VCaP (cell line): ENCODE measurements at regions not wholly inside any gene's neighbourhood (a gene's known extent, or its start where the extent isn't known, plus 50 kb on each side); places are given as distances from the start of the nearest gene placed in this dataset.

ENCODE experiments used
- H3K27ac ChIP-seq: fragments of 450-650 bp; 2 replicates; pipeline ENCODE4 v1.5.1; 2017
- TF ChIP-seq, protein P1 (sequence below): fragments of 450-650 bp; conservative IDR thresholded peaks from 2 replicates; pipeline ENCODE4 v1.5.1; 2017; ENCODE audit warnings: mild to moderate bottlenecking, moderate library complexity

DNA sequence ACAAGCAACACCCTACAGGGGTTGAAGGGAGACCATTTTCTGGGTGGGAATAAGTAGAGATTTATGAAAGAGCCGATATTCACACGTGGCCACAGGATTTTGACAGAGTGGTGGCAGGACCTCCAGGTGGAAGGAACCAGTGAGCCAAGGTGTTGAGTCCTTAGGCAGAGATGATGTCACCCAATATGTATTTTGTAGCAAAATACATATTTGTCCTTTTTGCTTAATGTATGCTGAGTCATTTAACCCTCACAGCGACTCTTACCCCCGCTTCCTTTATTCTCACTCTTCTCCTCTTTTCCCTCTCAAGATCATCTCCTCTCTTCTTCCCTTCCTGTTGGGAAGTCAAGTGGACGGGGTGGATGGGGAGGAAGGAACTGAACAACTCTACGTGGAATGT, 215.7 kb upstream of the S1PR3 start:
- TF ChIP-seq, protein P1, sequence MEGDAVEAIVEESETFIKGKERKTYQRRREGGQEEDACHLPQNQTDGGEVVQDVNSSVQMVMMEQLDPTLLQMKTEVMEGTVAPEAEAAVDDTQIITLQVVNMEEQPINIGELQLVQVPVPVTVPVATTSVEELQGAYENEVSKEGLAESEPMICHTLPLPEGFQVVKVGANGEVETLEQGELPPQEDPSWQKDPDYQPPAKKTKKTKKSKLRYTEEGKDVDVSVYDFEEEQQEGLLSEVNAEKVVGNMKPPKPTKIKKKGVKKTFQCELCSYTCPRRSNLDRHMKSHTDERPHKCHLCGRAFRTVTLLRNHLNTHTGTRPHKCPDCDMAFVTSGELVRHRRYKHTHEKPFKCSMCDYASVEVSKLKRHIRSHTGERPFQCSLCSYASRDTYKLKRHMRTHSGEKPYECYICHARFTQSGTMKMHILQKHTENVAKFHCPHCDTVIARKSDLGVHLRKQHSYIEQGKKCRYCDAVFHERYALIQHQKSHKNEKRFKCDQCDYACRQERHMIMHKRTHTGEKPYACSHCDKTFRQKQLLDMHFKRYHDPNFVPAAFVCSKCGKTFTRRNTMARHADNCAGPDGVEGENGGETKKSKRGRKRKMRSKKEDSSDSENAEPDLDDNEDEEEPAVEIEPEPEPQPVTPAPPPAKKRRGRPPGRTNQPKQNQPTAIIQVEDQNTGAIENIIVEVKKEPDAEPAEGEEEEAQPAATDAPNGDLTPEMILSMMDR = no peak
- H3K27ac ChIP-seq = peak overlapping the region; percentile 31

DNA sequence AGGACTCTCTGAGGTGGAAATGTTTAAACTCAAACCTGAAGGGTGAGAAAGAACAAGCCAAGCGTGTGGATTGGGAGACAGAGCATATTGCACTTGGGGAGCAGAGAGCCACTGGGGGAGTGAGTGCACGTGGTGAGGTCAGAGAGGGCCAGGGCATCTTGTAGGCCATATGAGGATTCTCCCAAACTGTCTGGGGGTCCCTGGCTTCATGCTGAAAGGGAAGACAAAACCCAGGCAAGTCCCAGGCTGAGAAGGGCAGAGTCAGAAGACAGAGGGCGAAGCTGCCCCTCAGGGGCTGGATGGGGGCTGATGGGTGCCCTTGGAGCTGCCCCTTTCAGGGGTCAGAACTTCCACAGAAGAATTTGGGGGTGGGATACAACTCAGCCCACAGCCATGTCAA, 215.3 kb upstream of the S1PR3 start:
- H3K27ac ChIP-seq = no peak overlapping the region

DNA sequence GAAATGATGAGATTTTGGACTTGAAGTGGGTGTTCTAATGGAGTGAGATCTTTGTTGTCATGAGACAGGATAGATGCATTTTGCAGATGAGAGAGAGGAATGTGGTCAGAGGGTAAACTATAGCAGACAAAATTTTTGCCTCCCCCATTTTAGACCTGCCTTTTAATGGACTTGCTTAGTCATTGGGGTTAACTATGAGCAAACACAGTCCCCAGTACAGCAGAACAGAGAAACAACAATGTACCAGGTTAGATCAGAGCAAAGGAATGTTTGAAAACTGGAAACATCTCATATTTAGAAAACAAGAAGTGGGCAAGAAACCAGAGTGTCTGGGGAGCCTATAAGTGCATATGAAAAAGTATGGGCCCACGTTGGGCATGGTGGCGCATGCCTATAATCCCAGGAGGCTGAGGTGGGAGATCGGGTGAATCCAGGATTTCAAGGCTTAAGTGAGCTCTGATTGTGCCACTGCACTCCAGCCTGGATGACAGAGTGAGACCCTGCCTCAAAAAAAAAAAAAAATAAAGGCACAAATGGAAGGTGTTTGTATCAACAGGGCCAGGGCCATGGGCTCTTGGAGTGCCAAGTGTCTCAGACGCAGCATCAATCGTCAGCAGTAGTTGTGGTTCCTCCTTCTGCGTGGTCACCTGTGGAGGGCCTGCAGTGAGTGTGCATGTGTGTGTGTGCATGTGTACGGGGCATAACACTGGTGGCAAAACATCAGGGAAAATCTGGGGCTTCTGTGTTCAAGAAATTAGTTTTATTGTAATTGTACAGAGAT, 214.4 kb upstream of the S1PR3 start:
- TF ChIP-seq, protein P1 = no peak
- H3K27ac ChIP-seq = no peak overlapping the region

More for the DNA sequence above, 215.3 kb upstream of the S1PR3 start:
- TF ChIP-seq, protein P1 = no peak

DNA sequence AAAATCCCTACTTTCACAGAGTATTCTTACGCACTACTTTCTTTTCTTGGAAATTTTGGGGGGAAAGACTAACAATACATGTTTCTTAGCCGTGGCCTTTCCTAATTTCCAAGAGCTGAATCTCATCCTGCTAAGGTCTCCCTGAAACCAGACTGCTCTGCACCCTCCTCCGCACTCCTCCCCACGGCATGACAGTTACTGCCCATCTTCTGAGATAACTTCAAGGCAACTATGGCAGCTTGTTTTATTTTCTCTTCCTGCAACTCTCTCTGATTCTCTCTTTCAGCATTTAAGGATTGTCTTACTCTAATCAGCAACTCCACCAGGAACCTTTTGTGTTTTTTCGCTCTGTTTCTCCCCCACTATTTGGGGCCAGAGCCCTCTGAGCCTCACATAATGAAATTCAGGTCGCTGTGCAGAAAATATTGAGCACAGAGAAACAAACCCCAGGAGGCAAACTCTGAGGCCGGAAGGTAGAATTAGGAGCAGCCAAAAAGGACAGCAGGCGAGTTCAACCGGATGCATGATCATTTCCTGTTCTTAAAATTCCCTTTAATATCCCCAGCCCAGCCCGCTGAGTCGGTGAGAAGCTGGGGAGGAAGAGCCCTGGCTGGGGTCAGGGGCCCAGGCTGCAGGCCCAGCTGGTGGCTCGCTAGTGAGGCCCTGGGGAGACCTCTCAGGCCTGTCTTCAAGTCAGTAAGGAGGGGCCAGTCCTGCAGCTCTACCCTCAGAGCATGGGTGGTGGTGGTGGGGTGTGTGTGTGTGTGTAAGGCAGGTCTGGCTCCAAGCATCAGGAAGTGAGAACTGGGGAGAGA, 213.6 kb upstream of the S1PR3 start:
- TF ChIP-seq, protein P1 = no peak

DNA sequence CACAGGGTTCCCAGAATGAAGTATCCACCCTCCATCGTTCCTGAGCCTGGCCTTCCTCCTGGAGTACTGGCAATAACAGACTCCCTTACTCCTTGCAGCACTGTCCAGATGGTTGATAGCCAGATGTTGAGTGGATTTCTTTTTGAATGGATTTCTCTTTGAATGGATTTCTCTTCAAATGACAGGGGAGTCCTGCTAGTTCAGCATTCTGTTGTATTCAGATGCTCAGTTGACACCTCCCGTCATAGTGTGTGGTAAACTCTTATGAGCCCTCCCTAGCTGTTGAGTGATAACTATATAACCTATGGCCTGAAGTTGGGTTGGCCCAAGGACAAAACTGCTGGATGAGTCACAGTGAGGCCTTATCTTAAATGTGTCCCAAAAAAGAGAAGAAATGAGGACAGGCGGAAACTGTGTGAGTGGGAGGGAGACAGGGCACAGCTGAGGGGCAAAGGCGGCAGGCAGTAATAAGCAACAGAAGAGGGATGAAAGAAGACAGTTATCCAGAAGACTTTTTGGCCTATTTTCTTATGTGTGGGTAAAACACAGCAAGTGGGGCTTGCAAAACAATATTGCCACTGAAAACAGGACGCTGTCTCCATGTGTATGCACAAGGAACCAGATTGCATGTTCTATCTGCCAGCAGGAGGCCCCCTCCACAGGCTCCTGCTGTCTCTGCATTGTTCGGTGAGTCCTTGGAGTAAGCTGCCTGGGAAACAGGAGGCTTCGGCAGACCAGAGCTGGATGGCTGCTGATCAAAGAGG, 209.5 kb upstream of the S1PR3 start:
- TF ChIP-seq, protein P1 = no peak
- H3K27ac ChIP-seq = no peak overlapping the region

More for the DNA sequence above, 213.6 kb upstream of the S1PR3 start:
- no peak overlapping the region for H3K27ac ChIP-seq

DNA sequence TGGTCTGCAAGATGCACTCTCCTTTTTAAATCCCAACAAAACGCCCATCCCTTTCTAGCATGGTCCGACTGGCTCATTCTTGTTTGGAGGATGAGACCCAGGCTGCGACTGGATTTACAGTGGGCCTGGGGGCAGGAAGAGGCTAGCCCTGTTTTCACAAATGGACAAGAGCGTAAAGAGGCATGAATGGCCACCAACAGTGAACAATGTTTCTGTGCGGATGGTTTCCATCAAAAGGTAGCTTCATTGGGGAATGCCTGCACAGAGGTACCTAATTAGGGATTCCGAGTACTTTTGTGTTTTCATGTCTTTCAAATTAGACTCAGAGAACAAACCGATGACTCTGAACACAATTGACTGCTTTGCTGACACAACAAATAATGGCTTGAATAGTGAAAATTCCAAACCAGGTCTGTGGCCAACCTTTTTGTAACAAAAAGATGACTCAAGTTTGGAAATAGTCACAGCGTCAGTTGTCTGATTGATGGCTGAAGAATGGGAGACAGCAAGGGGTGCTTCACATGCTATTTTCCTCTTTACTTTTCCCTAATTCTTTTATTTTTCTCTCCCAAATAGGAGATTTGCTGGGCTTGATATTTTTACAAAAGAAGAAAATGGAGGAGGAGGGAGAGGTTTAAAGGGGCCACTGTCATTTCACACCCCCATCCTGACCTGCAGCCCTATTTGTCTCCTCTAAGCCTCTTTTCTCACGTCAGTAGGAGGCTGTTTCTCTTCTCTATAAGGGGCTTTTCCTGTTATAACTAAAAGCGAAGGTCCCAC, 208.1 kb upstream of the S1PR3 start:
- TF ChIP-seq, protein P1 = no peak
- H3K27ac ChIP-seq = no peak overlapping the region
